HG03025 (cell line): ENCODE measurements at regions not wholly inside any gene's neighbourhood (a gene's known extent, or its start where the extent isn't known, plus 50 kb on each side); places are given as distances from the start of the nearest gene placed in this dataset.
"Not testable (repeated sequence)": the region's sequence is repeated elsewhere in the genome, so short reads cannot be mapped to it uniquely, and the experiment has no call there.

ENCODE experiments used
- ATAC-seq: cut with Tn5 transposase; IDR thresholded peaks from one replicate; pipeline ENCODE4 v1.9.1; 2021; ENCODE audit warnings: mild to moderate bottlenecking, moderate library complexity; ENCODE audit not compliant: unreplicated experiment, low FRiP score

DNA sequence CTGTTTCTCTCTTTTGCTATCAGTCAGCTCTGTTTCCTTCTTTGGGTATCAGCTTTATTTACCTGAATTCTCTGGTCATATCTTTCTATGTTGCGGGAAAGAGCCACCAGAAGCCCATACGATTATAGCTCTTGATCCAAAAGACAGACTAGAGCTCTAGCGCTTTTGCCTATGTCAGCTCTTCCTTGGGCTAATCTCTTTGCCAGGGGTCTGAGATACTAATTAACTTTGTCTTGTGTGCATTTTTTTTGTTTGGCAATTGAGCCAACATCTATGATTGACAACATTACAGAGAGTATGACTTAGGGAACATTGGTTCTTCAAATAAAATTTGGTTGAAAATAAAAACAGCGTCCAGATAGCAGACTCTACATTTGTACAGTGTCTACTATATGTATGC lies 603.0 kb downstream of the KCTD16 start:
- ATAC-seq = no peak

DNA sequence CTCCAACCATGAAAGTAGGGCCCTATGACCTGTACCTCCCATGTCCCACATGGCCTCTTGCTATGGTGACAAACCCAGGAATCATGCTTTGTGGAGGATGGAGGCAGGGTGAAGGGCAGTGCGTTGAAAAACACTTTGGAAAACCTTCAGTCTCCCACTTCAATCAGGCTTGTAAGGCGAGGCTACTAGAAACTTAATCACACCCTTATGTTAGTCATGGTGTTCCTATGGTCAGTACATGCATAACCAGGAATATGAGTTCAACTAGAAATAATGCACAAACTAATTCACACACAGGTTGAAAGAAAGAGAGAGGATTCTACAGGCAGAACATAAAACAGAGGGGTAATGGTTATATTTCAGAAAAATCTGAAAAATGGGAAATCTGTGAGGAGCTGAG lies 601.1 kb downstream of the KCTD16 start:
- no peak for ATAC-seq

DNA sequence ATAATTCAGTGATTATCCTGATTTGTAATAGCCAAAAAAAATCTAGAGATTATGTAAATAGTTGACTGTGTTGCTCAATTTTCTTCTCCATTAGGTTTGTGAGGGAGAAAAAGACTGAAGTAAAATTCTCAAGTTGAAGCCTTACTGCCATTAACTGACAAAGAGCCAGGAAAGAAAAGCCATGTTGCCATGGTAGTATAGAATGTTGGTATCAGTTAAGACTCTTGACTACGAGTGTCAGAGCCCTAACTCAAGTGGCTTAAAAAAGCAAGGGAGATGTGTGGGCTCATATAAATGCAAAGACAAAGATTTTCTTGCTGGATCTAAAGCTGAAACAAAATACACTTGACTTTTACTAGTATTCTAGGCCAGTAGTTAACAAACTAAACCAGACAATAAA lies 571.7 kb downstream of the KCTD16 start:
- ATAC-seq = no peak

DNA sequence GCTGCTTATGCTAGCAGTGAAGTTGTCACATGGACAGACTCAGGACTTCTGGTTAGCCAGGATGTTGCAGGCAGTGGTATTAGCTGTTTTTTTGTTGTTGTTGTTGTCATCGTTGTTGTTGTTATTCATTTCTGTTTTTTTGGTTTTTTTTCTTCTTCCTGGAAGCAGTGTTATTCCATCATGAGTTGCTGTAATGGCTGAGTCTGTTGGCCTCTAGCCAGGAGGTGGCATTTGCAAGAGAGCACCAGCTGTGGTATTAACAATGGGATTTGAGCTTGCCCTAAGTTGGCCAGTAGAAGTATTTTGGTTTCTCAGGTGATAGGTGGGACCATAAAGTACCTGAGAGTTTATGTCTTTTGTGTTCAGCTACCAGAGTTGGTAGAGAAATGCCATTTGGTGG lies 561.1 kb downstream of the KCTD16 start:
- ATAC-seq = no peak

DNA sequence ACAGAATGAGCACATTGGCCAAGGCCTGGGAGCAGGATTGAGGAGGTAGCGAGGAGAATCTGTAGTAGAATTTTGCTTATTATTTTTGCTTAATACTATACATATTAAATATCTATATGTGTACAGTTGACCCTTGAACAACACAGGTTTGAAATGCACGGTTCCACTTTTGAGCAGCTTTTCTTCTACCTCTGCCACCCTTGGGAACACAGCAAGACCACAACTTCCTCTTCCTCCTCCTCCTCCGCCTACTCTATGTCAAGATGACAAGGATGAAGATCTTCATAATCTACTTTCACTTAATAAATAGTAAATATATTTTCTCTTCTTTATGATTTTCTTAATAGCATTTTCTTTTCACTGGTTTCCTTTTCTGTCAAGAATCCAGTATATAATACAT lies 541.4 kb downstream of the KCTD16 start:
- ATAC-seq = no peak

DNA sequence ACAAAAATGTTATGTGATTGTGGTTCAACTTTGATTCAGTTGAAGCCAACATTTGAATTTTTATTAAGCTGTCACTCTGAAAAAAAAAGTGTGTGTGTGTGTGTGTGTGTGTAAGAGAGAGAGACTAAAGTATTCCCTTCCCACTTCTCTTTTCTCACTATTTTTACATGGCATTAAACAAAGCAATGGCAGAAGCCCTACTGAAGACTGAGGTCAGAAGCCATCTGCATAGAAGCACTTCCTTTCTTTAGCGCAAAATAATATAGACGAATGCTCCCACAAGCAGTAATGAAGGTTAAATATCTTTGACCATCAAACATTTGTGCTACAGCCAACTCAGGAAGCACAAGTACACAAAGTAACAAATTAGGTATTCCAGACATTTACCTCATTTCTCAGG lies 540.5 kb downstream of the KCTD16 start:
- ATAC-seq = no peak

DNA sequence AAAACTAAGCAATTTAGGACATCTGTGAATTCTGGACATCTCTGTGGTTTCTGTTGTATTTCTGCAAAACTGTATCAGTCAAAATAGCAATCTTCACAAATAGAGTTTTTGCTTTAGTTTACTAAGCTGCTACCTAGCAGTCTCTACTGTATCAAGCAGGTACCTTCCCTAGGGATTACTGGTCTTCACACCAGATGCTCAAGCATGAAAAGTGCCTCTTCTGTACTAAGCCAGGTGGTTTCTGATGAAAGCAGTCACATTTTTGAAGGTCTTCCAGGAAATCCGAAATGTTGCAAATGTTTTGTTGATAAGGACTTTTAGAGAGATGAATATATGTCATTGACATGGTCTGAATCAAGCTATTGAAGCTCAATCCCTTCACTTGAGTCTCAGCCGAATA lies 540.0 kb downstream of the KCTD16 start:
- no peak for ATAC-seq

DNA sequence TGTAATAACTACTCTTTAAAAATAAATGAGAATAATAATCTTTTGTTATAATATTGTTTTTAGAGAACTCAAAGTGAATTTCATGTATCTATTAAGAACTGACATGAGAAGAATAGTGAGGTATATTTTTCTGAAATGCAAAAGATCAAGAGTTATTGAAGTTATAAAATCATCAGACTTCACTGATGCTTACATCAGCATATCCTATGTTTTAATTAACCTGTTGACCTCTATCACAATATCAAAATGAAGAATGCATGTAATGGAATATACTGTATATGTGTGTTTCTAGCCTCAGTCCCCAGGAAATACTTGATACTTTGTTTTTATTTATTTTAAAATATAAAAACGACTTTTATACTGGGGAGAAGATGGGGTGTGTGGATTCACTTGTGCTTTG lies 533.1 kb downstream of the KCTD16 start:
- no peak for ATAC-seq

DNA sequence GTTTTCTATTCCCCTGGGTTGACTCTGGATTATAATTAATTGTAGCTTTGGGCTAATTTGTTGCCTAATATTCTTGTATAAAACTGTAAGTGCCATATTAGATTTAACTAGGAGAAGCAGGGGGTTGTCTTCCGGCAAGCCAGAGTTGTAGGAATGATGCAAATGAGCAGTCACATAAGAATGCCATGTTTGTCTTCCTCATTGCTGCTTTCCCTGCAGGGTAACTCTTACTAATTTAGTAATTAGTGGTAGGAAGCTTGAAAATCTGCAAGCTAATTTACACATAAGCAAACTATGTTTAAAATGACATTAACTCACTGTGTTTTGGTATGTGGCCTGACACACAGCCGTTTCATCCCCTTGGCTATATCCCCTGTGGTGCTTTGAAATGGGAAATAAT lies 527.8 kb downstream of the KCTD16 start:
- no peak for ATAC-seq

DNA sequence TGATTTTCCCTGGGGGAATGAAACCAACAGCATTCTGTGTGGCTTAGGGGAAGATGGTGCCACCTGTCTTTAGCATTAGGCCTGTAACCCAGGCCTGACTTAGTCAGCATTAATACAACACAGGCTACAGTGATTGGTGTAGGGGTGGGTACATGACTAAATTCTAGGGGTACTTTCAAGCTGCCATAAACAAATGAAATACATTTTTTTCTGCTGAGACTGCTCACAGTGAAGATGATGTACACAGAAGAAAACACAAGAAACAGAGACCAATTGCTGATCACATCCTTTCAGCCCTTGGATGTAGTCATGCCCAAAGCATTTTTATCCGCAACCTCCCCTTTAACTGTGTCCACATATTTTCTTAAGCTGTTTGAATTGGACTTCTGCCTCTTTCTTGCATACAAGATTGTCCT lies 527.2 kb downstream of the KCTD16 start:
- ATAC-seq = no peak

DNA sequence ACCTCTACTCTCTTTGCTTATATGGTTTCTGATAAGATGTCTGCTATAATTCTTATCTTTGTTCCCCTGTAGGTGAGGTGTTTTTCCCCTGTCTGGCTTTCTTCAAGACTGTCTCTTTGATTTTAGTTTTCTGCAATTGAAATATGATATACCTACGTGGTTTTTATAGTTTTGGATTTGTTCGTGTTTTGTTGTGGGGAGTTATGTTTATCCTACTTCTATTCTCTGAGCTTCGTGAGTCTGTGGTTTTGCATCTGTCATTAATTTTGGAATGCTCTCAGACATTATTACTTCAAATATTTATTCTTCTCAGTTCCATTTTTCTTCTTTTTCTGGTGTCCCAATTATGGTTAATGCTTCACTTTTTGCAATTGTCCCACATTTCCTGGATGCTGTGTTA lies 521.3 kb downstream of the KCTD16 start:
- ATAC-seq = no peak

DNA sequence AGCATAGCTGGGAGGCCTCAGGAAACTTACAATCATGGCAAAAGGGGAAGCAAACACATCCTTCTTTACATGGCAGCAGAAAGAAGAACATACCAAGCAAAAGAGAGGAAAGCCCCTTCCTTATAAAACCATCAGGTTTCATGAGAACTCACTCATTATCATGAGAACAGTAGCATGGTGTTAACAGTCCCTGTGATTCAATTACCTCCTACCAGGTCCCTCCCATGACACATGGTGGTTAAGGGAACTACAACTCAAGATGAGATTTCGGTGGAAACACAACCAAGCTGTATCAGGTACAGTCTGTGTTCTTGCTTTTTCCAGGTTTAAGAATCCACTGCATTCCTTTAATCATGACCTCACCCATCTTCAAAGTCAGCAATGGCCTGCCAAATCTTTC lies 514.2 kb downstream of the KCTD16 start:
- no peak for ATAC-seq

DNA sequence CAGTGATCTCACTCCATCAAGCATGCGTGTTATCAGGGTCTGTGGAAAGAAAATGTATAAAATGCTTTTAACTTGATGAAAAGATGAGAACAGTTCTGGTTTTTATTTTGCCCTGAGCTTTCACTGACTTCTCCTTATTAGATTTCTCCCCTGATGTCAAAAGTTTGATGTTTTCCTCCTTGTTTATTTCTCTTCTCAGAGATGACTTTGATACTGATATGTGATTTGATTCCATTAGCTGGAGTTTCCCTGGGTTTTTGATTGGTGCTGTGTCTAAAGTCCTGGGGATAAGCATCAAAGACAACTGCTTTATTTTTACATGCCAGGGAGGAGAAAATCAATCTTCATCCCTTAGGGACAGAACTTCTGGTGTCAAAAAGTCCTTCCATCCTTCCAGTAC lies 510.0 kb downstream of the KCTD16 start:
- ATAC-seq = no peak

DNA sequence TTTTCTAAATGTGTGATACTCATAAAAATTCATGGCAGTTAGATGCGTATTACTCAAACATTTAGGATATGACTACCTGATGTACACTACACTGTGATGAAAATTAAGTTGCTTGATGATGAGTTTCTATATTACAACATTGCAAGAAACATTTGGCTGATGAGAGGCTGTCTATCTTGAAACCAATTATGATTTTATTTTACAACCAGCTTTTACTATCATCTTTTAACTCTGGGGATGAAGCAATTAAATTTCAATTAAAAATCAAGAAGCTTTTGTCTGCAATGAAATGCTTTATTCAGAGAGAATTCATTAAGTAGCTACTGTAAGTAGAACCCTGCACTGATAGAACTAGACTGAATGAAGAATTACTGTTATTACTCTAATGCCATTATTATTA lies 500.4 kb downstream of the KCTD16 start:
- ATAC-seq = no peak

DNA sequence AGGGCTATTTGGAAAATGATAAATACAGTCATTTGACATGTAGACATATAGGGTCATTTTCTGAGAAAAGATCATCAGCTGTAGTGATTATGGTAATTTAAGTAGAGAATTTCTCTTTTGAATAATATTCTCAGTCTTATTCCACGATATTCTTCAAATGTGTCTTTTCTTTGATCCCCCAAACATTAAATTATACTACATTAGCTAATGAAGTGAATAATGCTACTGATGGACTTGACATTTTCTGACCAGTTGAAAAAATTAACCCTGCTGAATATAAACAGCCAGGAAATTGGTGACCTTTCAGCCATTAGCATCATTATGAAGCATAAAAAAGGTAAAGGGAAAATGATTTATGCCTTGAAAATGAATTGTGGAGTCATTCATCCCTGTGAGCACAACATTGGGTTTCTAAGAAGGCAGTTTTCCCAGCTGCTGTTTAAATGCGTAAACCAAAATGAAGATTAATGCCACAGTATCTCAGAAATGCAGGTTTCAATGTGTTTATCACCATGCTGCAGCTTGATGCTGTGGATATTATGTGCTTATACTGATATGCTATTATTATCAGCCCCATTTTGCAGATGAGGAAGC lies 489.1 kb downstream of the KCTD16 start:
- no peak for ATAC-seq

DNA sequence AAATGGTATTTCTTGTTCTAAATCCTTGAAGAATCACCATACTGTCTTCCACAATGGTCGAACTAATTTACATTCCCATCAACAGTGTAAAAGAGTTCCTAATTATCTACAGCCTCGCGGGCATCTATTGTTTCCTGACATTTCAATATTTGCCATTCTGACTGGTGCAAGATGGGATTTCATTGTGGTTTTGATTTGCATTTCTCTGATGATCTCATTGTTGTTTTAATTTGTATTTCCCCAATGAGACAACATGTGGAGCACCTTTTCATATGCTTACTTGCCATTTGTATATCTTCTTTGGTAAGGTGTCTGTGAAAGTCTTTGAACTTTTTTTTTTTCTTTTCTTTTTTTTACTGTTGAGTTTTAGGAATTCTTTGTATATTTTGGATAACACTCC lies 473.6 kb downstream of the KCTD16 start:
- ATAC-seq = no peak

DNA sequence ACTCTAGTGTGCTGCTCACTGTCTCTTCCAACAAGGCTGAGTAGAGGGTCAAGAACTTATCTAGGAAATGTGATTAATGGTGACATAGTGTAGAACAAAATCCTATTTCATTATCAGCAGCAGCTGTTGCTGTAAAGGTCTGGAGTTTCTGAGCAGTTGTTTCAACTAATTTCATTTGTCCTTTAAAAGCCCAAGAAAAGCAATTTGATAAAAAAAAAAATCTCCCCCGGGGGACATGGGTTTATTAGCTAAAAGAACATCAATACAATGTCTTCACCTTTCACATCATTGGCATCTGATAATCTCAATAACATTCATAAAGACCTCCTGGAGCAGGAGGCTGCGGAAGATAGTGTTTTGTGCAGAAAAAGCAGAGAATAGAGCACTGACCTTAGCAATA lies 468.1 kb downstream of the KCTD16 start:
- ATAC-seq = no peak

DNA sequence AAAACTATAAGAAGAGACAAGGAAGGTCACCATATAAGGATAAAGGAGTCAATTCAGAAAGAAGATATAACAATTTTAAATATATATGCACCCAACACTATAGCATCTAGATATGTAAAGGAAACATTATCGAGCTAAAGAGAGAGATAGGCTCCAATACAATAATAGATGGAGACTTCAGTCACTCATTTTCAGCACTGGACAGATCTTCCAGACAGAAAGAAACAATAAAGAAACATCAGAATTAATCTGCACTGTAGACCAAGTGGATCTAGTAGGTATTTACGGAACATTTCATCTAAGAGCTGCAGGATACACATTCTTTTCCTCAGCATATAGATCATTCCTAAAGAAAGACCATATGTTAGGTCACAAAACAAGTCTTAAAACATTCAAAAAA lies 463.5 kb downstream of the KCTD16 start:
- no peak for ATAC-seq

DNA sequence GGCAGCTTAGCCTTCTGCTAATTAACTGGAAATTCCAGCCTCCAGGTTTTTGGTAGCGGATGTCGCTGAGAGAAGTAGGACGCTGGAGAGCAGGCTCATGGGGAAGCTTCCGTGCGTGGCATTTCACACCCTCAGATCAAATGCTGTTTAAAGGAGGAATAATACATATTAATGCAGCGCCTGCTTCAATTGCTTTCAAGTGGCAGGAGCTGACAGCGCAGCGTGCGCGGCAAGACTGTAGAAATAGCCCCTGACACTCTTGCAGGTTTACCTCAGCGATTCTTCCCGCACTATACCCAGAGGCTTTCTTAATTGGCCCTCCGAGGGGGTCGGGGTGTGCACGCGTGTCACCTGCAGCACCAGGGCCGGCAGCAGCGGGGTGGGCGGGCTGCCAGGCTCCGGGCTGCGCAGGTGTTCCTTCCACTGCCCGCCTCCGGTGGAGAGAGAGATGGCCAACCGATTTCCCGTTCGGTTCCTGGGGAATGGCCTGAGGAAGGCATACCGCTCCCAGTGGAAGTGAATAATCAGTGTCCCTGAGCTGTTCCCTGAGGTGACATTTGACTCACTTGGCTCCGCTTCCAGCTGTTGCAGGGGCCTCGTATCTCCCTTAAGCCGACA lies 427.9 kb downstream of the KCTD16 start:
- no peak for ATAC-seq

DNA sequence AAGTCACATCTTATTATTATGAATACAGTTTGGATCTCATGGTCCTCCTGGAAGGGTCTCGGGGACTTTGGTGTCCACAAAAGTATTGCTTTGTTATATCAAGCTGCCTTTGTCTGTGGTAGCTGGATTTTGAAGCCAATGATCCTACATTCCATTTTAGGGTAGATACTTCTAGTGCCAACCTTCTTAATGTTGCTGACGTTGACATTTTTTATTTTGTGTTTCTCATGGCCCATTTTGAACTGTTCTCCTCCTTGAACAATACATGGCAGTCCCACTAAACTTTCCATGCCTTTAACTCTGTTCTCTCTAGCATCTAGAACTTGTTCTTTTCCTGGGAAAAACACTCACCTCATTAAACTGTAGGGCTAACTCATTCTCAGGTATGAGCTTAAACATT lies 425.8 kb downstream of the KCTD16 start:
- ATAC-seq = no peak

DNA sequence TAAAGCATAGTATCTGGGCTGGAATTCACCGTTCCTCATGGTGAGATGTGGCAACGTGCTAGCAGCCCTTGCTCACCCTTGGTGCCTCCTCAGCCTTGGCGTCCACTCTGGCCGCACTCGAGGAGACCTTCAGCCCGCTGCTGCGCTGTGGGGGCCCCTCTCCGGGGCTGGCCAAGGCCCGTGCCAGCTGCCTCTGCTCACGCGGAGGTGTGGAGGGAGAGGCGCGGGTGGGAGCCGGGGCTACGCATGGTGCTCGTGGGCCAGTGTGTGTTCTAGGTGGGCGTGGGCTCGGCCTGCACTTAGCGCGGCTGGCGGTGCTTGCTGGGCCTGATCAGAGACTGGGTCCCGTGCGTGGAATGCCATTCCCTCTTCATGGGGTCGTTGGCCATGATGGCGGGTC lies 424.2 kb downstream of the KCTD16 start:
- ATAC-seq = no peak

DNA sequence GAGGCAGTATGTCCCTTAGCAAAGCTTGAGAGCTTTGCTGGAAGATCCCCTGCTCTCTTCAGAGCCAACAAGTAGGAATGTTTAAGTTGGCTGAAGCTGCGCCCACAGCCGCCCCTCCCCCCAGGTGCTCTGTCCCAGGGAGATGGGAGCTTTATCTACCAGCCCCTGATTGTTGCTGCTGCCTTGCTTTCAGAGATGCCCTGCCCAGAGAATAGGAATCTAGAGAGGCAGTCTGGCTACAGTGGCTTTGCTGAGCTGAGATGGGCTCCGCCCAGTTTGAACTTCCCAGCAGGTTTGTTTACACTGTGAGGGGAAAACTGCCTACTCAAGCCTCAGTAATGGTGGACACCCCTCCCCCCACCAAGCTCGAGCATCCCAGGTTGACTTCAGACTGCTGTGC lies 423.6 kb downstream of the KCTD16 start:
- not testable (repeated sequence) for ATAC-seq

DNA sequence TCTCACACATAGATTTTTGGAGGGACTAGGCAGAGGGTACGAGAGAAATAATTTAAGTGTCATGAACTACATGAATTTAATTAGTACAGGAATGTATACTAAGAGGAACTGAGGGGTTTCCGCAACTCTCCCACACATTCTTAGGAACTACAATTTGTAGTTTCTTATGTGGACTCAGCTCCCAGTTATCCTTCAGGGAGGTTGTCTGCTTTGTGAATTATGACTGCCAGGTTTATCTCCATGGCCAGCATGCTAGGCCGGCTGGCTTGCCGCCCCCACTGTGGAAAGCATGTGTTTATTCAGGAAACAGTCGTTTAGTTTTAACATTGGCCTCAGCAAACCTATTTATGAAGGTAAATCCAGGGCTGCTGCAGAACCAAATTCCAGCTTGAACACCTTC lies 415.0 kb downstream of the KCTD16 start:
- ATAC-seq = no peak
